Endothelial cell of umbilical vein (primary cell): ENCODE measurements at regions not wholly inside any gene's neighbourhood (a gene's known extent, or its start where the extent isn't known, plus 50 kb on each side); places are given as distances from the start of the nearest gene placed in this dataset. TPM values are rescaled to one million over a fixed set of nuclear protein-coding genes. Genes with fewer than 3 reads are reported as not detected.
A peak's percentile ranks its signal among the peaks of the same experiment; 100 is the strongest.

Source experiments
- microRNA counts: library from miRNA; unstranded; fragments of <30 nt; microRNA quantifications from one replicate; lab custom pipeline; 2016
- microRNA-seq: library from miRNA; unstranded; fragments of <30 nt; microRNA quantifications from one replicate; pipeline ENCODE4 v1.2.0, GENCODE V29; 2021; ENCODE audit warnings: borderline number of aligned reads, borderline replicate concordance
- small RNA-seq: library from RNA; depleted of rRNA; stranded (forward); fragments of <200 nt; gene quantifications from one replicate; pipeline ENCODE3, GENCODE V24; 2012; ENCODE audit warnings: low replicate concordance, low read depth; ENCODE audit not compliant: insufficient read depth, insufficient read length

MicroRNA genes in the stretch of these regions (microRNA counts, 767-probe panel; counts per million panel counts)
- 723 counts per million, percentile 96 among the panel's probes with 10 or more counts for microRNA hsa-miR-587 (lab: Ali Mortazavi, UCI)

Small RNAs in the stretch of these regions (microRNA-seq; reads per million reads assigned to microRNA genes)
- gene MIR587: not detected

Small RNAs in the stretch of these regions (small RNA-seq; reads per million reads assigned to genes)
- gene MIR587: not detected
- not detected for gene RNU6-117P
